ENCODE measurements at regions not wholly inside any gene's neighbourhood (a gene's known extent, or its start where the extent isn't known, plus 50 kb on each side); places are given as distances from the start of the nearest gene placed in this dataset.

GRCh38 chr5:27523629-27524028 lies 485.2 kb upstream of the CDH9 start:
- H3K27ac Mint-ChIP-seq, result no peak overlapping the region

DNA sequence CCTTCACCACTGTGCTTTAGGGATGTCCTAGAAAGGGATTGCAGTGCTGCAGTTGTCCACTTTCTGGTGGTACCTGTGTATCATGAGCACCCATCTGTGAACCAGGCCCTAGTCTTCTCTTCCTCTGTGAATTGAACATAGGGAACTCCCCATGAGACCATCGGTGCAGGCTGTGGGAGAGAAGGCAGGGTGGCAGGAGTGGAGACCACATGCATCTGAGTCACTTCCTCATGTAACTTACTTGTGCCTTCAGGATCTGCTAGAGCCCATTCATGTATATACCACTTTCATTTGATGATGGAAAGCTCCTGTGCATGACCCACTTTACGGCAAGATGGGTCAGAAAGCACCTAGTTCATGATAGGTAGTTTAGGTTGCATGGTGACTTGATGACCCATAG lies 478.1 kb upstream of the CDH9 start:
- Mint-ChIP-seq H3K27me3 (ENCODE audit: low read depth) (no peaks in the 10 kb centered on the region), H3K27ac (no peak overlapping the region), H3K4me1 (ENCODE audit: low read depth) (no peaks in the 10 kb centered on the region), H3K4me3 (no peak overlapping the region), H3K36me3 (ENCODE audit: low read depth) (no peaks in the 10 kb centered on the region), H3K9me3 (peaks cover 66% of the 10 kb centered on the region)
- DNase-seq (ENCODE audit: low spot score), result no peak

More at GRCh38 chr5:27523629-27524028, 485.2 kb upstream of the CDH9 start:
- Mint-ChIP-seq H3K36me3 (ENCODE audit: low read depth) (no peaks in the 10 kb centered on the region), H3K4me1 (ENCODE audit: low read depth) (no peaks in the 10 kb centered on the region), H3K27me3 (ENCODE audit: low read depth) (no peaks in the 10 kb centered on the region), H3K9me3 (peaks cover 59% of the 10 kb centered on the region), H3K4me3 (no peak overlapping the region)
- no peak for DNase-seq (ENCODE audit: low spot score)

- Mint-ChIP-seq H3K27me3 (ENCODE audit: low read depth) (no peaks in the 10 kb centered on the region), H3K27ac (no peak overlapping the region), H3K9me3 (peaks cover 36% of the 10 kb centered on the region), H3K36me3 (ENCODE audit: low read depth) (no peaks in the 10 kb centered on the region), H3K4me3 (no peak overlapping the region), H3K4me1 (ENCODE audit: low read depth) (no peaks in the 10 kb centered on the region)
- DNase-seq (ENCODE audit: low spot score), result no peak
These were observed 472.7 kb upstream of the CDH9 start for GRCh38 chr5:27511061-27511460.

GRCh38 chr5:27503813-27504212 lies 465.4 kb upstream of the CDH9 start:
- no peak for DNase-seq (ENCODE audit: low spot score)
- no peaks in the 10 kb centered on the region for H3K4me1 Mint-ChIP-seq (ENCODE audit: low read depth)
- H3K36me3 Mint-ChIP-seq (ENCODE audit: low read depth), result no peaks in the 10 kb centered on the region
- no peak overlapping the region for H3K4me3 Mint-ChIP-seq
- peaks cover 36% of the 10 kb centered on the region for H3K9me3 Mint-ChIP-seq
- no peaks in the 10 kb centered on the region for H3K27me3 Mint-ChIP-seq (ENCODE audit: low read depth)
- H3K27ac Mint-ChIP-seq, result no peak overlapping the region

GRCh38 chr5:27502236-27502635 lies 463.9 kb upstream of the CDH9 start:
- no peak overlapping the region for H3K27ac Mint-ChIP-seq

GRCh38 chr5:27497491-27497890 lies 459.1 kb upstream of the CDH9 start:
- Mint-ChIP-seq H3K36me3 (ENCODE audit: low read depth) (no peaks in the 10 kb centered on the region), H3K9me3 (peaks cover 28% of the 10 kb centered on the region), H3K27me3 (ENCODE audit: low read depth) (no peaks in the 10 kb centered on the region), H3K27ac (no peak overlapping the region), H3K4me3 (no peak overlapping the region), H3K4me1 (ENCODE audit: low read depth) (no peaks in the 10 kb centered on the region)
- DNase-seq (ENCODE audit: low spot score), result no peak

More at GRCh38 chr5:27502236-27502635, 463.9 kb upstream of the CDH9 start:
- Mint-ChIP-seq H3K27me3 (ENCODE audit: low read depth) (no peaks in the 10 kb centered on the region), H3K36me3 (ENCODE audit: low read depth) (no peaks in the 10 kb centered on the region), H3K4me1 (ENCODE audit: low read depth) (no peaks in the 10 kb centered on the region), H3K4me3 (no peak overlapping the region), H3K9me3 (peaks cover 38% of the 10 kb centered on the region)
- DNase-seq (ENCODE audit: low spot score), result no peak

GRCh38 chr5:27494887-27495286 lies 456.5 kb upstream of the CDH9 start:
- Mint-ChIP-seq H3K27ac (no peak overlapping the region), H3K27me3 (ENCODE audit: low read depth) (no peaks in the 10 kb centered on the region), H3K4me1 (ENCODE audit: low read depth) (no peaks in the 10 kb centered on the region), H3K4me3 (no peak overlapping the region), H3K36me3 (ENCODE audit: low read depth) (no peaks in the 10 kb centered on the region), H3K9me3 (peaks cover 38% of the 10 kb centered on the region)
- no peak for DNase-seq (ENCODE audit: low spot score)

GRCh38 chr5:27491746-27492439 lies 453.5 kb upstream of the CDH9 start:
- no peaks in the 10 kb centered on the region for H3K36me3 Mint-ChIP-seq (ENCODE audit: low read depth)
- no peak overlapping the region for H3K4me3 Mint-ChIP-seq
- peaks cover 43% of the 10 kb centered on the region for H3K9me3 Mint-ChIP-seq
- DNase-seq (ENCODE audit: low spot score), result no peak
- no peaks in the 10 kb centered on the region for H3K27me3 Mint-ChIP-seq (ENCODE audit: low read depth)
- no peaks in the 10 kb centered on the region for H3K4me1 Mint-ChIP-seq (ENCODE audit: low read depth)
- no peak overlapping the region for H3K27ac Mint-ChIP-seq

GRCh38 chr5:27491047-27491446 lies 452.7 kb upstream of the CDH9 start:
- DNase-seq (ENCODE audit: low spot score), result no peak
- H3K36me3 Mint-ChIP-seq (ENCODE audit: low read depth), result no peaks in the 10 kb centered on the region
- H3K4me1 Mint-ChIP-seq (ENCODE audit: low read depth), result no peaks in the 10 kb centered on the region
- H3K27me3 Mint-ChIP-seq (ENCODE audit: low read depth), result no peaks in the 10 kb centered on the region
- H3K4me3 Mint-ChIP-seq, result no peak overlapping the region
- H3K27ac Mint-ChIP-seq, result no peak overlapping the region
- H3K9me3 Mint-ChIP-seq, result peaks cover 42% of the 10 kb centered on the region

DNA sequence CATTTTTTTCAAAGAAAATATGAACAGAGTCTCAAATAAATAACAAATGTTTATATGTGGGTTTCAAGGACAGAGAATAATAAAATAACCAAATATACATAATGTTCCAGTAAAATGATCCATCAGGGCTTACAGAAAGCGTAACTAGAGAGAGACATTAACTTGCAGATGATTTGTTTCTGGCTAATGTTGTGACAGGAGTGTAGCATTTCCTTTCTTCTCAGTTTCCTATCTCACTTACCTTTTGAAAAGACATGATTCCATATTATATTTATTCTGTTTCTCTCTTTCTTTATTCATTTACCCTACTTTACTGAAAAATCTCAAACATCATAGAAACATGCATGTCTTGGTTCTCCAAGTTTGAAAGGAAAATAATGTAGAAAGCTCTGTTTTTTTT lies 451.3 kb upstream of the CDH9 start:
- Mint-ChIP-seq H3K9me3 (peaks cover 53% of the 10 kb centered on the region), H3K4me3 (no peak overlapping the region), H3K4me1 (ENCODE audit: low read depth) (no peaks in the 10 kb centered on the region), H3K36me3 (ENCODE audit: low read depth) (no peaks in the 10 kb centered on the region), H3K27ac (no peak overlapping the region), H3K27me3 (ENCODE audit: low read depth) (no peaks in the 10 kb centered on the region)
- no peak for DNase-seq (ENCODE audit: low spot score)

GRCh38 chr5:27482663-27483062 lies 444.3 kb upstream of the CDH9 start:
- Mint-ChIP-seq H3K4me1 (ENCODE audit: low read depth) (no peaks in the 10 kb centered on the region), H3K36me3 (ENCODE audit: low read depth) (no peaks in the 10 kb centered on the region), H3K27ac (no peak overlapping the region), H3K4me3 (no peak overlapping the region), H3K27me3 (ENCODE audit: low read depth) (no peaks in the 10 kb centered on the region), H3K9me3 (peaks cover 46% of the 10 kb centered on the region)
- no peak for DNase-seq (ENCODE audit: low spot score)

DNA sequence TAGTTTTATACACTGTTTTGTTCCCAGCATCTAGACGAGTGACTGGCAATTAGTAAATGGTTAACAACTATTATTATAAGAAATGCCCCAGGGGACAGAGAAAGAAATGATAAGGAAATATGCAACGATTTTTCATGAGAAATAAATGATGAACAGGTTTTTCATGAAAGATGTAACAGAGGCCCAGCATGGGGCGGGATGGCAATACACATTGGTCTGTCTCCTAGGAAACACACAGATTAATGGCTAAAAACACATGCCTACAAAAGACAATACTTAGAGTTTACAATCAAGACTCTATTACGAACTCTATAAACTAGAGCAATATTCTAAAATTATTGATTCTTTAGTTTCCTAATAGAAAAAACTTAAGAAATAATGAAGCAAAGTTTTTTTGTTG lies 441.5 kb upstream of the CDH9 start:
- Mint-ChIP-seq H3K9me3 (peaks cover 34% of the 10 kb centered on the region), H3K36me3 (ENCODE audit: low read depth) (no peaks in the 10 kb centered on the region), H3K27ac (no peak overlapping the region), H3K4me1 (ENCODE audit: low read depth) (no peaks in the 10 kb centered on the region), H3K4me3 (no peak overlapping the region), H3K27me3 (ENCODE audit: low read depth) (no peaks in the 10 kb centered on the region)
- DNase-seq (ENCODE audit: low spot score), result no peak

- Mint-ChIP-seq H3K4me1 (ENCODE audit: low read depth) (no peaks in the 10 kb centered on the region), H3K4me3 (no peak overlapping the region), H3K27me3 (ENCODE audit: low read depth) (no peaks in the 10 kb centered on the region), H3K27ac (no peak overlapping the region), H3K36me3 (ENCODE audit: low read depth) (no peaks in the 10 kb centered on the region), H3K9me3 (peaks cover 37% of the 10 kb centered on the region)
- no peak for DNase-seq (ENCODE audit: low spot score)
These were observed 439.2 kb upstream of the CDH9 start for GRCh38 chr5:27477550-27477949.

GRCh38 chr5:27476356-27476988 lies 438.1 kb upstream of the CDH9 start:
- Mint-ChIP-seq H3K27ac (no peak overlapping the region), H3K4me3 (no peak overlapping the region), H3K36me3 (ENCODE audit: low read depth) (no peaks in the 10 kb centered on the region), H3K4me1 (ENCODE audit: low read depth) (no peaks in the 10 kb centered on the region), H3K27me3 (ENCODE audit: low read depth) (no peaks in the 10 kb centered on the region), H3K9me3 (peaks cover 31% of the 10 kb centered on the region)
- DNase-seq (ENCODE audit: low spot score), result no peak

DNA sequence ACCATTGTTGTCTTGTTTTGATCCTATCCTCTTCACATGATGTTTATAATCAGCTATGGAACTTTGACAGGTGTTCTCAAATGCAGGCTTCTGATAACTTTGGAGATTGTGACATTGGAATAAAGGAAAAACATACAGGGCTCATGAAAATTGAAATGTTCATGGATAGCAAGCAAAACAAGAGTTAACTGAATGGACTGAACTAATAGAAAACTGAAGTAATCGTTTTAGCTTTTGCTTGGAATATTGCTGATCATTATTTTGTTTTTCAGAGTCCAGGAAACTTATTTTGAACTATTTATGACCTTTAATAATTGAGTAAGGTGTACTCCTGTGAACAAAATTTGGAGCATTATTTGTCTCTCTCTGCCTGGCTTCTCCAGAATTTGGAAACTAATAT lies 436.7 kb upstream of the CDH9 start:
- Mint-ChIP-seq H3K27me3 (ENCODE audit: low read depth) (no peaks in the 10 kb centered on the region), H3K4me3 (no peak overlapping the region), H3K27ac (no peak overlapping the region), H3K36me3 (ENCODE audit: low read depth) (no peaks in the 10 kb centered on the region), H3K4me1 (ENCODE audit: low read depth) (no peaks in the 10 kb centered on the region), H3K9me3 (peaks cover 24% of the 10 kb centered on the region)
- DNase-seq (ENCODE audit: low spot score), result no peak
